HG03097 (cell line): ENCODE measurements at regions not wholly inside any gene's neighbourhood (a gene's known extent, or its start where the extent isn't known, plus 50 kb on each side); places are given as distances from the start of the nearest gene placed in this dataset.

Experiments used
- ATAC-seq: cut with Tn5 transposase; IDR thresholded peaks from one replicate; pipeline ENCODE4 v1.9.1; 2021; ENCODE audit not compliant: unreplicated experiment, low FRiP score

DNA sequence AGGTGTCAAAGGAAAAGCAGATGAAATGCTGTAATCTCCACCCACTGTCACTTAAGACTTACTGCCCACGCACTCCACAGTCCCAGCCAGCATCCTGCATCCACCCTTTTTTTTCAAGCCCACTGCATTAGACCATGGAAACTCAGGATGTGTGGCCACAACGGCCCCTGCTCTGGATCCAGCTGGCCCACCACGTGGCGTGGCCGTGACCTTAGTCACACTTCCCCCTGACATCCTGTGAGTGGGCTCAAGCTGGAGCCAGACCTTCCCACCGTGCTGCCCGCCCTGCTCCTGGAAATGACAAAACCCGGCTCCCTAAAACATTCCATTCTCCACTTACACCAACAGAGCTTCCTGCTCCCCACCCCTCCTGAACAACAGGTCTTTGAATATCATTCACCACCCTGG is 588.3 kb upstream of the DIPK2B start:
- no peak for ATAC-seq

DNA sequence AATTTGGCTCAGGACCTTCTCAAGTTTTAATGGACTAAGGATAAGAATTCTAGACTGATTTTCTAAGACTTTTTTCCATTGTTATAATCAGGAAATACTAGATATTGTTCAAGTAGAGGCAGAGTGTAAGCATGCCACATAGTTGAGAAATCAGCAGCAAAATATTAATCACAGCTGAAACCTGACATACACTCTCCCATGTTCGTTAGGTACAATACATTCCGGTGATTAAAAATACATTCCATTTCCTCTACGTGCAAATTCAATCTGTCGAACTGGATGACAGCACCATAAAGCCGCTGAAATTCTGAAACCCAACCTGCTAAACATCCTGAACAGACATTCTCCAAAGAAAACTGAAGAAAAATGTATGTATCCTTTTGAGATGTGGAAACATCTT is 587.6 kb upstream of the DIPK2B start:
- ATAC-seq = no peak

DNA sequence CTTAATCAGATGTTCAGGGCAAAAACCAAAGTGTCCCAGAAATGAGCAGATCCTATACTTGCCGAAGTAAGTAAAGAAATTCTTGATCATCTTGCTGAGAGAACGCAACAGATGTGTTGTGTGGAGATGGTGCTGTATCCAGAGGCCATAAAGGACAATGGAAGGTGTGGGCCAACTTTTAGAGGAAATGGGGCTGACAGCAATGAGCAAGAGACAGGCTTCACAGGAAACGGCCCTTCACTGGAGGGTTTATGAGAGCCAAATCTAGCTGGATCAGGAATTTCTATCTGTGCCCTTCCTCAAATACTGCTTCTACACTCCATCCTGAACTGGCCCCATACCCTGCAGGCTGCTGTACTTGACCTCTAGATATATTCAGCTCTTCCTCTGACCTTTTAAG is 583.9 kb upstream of the DIPK2B start:
- no peak for ATAC-seq

DNA sequence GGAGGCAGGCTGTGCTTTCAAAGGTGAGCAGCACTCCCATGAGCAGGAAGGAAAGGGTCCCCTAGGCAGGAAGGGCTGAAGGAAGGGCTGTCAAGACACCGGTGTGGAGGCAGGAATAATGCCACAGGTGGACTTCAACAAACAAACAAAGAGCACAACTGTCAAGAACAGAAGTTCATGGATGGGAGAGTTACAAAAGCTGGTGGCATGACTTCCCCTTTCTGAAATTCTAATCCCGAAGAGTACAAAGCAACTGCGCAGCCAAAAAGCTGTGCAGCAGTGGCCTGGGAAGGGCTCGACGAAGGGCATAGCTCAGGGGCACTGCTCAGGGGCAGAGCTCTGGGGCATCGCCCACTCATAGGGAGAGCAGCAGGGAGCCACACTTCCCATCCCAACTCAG is 582.3 kb upstream of the DIPK2B start:
- ATAC-seq = no peak

DNA sequence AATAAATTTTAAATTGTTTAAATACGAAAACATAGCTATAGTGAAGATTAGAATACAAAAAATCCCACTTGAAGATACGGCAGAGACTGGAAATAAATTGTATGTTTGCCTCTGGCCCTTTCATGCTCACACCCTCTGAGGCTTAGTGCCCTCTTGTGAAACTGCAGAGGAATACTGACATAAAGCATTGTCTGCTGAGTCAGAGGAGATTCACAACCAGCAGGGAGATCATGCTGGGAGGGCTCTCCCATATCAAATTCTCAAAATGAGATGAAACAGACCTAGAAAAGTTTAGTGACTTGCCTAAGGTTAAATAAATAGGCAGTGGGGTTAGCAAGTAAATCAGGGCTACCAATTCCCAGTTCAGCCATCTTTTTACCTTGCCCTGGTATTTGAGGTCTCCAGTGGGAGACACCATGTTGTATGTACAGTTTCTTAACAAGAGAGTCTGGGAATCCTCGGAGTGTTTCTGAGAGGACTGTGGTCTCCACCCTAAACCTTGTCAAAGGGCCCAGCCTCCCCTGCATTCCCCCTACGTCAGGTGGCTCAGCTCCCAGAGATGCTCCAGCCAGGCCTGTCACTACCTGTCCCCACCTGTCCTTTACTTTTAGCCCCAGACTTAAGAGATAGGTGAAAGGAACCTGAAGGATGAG is 581.4 kb upstream of the DIPK2B start:
- no peak for ATAC-seq

DNA sequence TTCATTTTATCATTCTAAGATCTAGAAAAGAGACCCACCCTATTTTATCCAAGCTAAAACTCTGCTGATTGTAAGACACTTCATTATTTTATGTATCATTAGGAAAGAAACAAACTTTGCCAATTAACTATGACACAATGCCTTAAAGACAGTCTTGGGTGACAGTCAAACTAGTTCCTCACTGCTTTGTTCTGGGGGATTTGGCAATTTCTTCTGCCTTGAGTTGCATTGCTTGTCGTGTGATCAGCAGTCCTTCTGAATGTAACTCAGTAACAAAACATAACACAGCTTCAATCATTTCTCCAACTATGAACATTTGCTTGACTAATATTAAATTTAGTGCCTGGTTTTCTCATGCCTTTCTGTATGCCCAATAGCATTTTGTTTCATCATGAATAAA is 577.9 kb upstream of the DIPK2B start:
- no peak for ATAC-seq

DNA sequence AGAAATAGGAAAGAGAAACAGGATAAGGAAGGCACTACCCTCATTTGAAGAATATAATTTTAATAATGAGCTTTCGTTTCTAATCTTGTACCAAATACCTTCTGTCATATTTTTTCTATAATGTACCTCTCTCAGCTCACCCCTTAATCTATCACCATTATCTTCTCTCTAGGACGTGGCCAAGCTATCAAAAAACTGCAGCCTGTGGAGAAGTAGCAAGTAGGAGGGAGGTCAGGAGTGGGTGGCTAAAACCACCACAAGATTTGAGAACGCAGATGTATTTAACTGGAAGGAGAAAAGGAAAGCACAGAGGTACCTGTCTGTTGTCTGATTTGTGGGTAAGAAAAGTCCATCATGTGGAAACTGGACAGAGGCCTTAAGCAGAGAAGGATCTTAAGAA is 576.7 kb upstream of the DIPK2B start:
- ATAC-seq = no peak

DNA sequence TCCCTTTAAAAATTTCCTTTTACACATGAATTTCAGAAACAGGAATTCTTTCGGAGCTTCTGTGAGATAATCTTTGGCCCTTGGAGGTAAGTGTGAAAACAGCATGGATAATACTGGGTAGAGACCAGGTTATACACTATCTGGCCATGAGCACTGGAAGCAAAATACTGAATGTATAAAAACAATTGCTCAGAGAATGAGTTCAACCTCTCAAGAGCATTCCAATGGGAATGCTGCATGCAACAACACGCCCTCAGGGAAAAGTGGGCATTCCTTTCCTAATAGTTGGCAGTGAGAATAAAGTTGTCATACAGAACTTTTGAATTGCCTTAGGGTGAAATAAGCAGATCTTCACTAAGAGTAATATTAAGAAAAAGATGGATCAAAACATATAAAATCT is 574.8 kb upstream of the DIPK2B start:
- ATAC-seq = no peak

DNA sequence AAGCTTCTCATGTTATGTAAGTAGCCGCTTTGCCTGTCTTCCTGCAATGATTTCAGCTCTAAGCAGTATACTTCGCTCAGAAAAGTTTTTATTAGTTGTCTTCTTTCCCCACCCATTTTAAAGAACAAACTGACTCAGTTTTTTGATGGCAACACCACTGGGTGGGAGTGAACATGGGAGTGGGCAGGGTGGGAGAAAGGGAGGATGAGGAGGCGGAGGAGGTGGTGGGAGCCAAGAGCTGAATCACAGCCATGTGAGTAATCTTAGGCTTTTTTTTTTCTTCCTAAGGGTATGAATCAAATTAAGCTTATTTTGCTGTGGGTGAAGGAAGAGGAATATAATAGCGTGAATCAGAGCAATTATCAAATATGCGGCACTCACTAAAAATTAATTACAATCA is 574.3 kb upstream of the DIPK2B start:
- ATAC-seq = no peak

DNA sequence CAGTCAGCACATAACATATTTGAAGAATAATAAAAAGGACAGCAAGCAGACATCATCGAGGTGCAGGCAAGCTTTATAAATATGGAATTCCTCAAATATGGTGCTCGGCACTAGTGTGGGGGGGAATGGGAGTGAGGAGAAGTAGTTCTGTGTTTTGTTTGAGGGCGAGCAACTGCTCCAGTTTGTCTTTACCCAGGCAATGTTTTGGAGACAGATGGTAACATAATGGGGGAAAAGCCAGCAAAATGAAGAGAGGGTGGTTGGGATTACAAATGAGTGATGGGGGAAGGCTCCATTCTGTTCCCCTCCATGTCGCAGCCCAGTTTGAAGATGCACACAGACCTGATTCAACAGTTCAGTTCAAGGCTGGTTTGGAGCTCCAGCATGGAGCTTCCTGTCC is 572.9 kb upstream of the DIPK2B start:
- ATAC-seq = no peak

DNA sequence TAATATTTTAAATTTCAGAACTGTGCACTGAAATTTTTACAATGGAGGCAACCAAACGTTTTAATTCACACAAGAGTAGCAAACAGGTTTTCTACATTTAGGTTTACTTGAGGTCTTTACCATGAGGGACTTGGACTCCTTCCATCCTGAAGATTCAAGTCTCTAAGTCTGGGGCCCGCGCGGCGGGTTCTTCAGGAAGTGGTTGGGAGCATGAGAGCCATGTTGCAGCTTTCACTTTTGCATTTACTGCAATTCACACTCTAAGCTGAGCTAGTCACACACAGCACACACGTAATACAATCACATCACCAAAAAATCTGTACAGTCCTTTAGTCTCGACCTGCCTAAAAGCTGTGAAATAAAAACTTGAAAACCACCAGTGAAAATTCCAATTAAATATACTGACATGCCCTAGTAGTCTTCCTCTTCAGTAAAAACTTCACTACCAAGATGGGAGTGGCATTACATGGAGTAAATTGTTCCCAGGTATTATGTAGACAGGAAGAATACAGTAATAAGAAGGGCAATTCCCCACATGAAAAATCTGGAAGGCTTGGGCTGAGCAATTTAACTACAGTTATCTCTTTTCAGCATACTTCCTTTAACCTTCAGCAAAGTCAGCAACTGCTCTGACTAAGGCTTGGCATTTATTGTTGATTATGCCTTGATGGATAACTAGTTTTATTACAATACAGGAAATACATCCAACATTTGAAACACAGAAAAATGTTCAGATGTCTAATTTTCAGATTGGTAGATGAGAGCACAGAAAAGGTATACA is 571.1 kb upstream of the DIPK2B start:
- no peak for ATAC-seq

DNA sequence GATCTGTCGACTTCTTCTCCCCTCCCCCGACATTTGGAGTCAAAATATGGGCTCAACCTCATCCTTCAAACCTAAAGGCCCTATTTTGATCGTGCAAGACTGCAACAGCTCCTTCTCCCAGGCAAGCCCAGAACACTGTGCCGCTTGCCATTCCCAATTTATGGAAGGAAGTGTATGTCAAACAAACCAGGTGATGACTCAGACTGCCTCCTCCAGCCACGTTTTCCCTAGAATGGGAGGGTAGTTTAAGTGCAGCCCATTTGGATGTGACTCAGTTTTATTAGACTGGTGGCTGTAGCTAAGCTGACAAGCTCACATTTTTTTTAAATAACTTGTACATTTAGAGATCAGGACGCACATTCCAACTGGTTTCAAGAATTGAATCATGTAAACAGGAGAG is 570.4 kb upstream of the DIPK2B start:
- no peak for ATAC-seq

DNA sequence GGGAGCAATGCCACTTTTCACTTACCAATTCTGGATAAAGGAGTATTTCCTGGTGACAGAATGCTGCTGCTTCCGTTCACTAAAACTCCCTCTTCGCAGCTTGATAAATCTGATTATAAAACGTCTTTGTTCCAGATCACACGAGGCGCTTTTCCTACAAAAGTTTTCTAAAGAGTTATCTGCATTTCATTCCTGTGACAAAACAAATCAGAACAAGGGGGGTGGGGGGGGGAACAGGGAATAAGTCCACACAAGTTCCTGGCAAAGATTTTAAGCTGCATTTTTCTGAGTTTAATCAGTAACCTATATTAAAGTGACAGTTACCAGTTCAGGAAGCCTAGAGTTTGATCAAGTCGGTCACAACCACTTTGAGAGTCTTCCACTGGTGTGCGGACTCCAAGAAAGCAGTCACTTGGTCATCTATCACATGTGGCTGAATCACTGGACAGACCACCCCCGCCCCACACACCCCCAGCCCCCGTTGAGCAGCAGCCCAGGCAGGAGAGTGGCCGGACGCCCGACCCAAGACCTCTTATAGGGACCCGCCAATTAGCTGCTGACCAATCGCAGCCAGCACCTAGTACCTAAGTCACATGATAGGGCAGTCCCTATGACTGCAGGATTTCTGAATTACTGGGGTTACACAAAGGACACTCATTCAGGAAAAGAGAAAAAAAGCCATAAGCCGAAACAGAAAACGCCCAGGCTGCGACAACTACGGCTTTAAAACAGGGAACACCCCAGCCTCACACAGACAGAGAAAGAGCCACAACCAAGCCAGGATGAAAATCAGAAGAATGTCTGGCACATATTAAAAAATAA is 569.3 kb upstream of the DIPK2B start:
- peak; percentile 74 for ATAC-seq

DNA sequence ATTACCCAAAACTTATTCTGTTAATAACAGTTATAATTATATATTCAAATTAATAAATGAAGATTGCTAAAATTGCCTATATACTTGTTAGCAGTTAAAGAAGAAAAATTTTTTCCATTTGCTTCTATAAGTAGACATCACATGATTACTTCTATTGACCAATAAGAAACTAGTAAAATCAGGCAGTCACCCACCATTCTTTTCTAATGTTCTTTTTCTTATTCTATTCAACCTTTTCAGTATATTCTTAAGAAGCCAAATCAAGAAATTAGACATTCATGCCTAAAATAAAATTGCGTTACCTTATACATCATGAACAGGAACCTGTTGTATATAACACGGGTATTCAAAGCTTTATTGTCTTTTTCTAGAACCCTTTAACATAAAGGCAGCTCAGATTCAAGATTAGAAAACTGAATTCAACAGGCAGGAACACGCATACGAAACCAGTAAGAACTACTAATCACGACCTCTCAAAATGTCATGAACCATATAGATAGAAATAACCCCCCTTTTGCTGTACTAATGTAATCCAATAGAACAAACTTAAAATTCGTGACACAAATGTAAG is 568.1 kb upstream of the DIPK2B start:
- no peak for ATAC-seq

DNA sequence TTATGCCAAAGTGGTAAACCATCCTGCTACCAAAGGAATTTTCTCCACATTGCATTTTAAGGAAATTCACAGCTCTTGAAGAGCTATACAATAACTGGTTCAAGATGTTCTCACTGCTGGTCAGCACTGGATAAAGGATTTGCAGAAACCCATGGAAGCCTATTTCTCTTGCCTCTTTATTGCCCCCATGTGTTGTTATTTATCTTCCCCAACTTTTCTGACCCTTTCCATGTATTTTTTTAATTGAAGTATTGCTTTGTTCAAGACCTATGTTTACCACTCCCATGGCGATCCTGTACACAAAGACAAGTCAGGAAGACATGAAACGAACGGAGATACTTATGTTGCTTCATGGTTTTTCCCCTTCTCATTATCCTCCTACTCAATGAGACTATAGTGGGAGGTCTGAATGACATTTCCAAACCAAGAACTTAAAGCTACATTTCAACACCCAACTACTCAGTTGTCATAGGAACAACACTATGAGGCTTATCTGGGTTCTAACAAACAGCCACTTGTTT is 566.4 kb upstream of the DIPK2B start:
- ATAC-seq = no peak

DNA sequence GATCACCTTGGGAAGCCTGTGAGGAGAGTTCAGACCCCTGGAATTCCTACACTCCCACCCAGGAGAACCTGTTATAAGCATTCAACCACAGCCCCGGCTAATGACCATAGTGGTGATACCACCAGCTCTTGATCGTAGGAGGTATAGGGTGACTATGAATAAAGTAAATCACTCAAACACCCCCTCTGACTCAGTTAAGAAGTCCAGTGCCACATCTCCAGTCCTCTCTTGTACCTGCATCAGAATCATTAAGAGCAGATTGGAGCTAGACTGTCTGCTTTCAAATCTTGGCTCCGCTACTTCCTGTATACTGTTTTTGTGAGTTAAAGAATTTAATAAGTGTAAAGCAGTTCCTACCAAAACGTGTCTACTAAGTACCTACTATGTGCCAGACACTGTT is 565.1 kb upstream of the DIPK2B start:
- ATAC-seq = no peak

DNA sequence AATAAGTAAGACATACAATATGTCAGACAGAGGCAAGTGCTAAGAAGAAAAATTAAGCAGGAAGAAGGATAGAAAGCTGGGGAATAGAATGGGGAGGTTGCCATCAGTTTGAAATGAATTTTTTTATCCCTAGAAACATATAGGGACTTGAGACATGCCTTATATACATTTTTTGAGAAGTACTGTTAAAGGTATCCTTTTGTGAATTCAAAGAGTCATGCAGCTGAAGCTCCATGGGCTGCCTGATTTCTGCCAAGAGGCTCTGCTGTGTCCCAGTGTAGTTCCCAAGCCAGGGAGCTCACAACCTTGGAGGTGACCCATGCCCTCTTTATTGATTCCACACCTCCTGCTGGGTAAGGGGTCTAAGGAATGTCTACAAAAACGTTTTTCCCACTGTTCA is 564.6 kb upstream of the DIPK2B start:
- ATAC-seq = no peak

DNA sequence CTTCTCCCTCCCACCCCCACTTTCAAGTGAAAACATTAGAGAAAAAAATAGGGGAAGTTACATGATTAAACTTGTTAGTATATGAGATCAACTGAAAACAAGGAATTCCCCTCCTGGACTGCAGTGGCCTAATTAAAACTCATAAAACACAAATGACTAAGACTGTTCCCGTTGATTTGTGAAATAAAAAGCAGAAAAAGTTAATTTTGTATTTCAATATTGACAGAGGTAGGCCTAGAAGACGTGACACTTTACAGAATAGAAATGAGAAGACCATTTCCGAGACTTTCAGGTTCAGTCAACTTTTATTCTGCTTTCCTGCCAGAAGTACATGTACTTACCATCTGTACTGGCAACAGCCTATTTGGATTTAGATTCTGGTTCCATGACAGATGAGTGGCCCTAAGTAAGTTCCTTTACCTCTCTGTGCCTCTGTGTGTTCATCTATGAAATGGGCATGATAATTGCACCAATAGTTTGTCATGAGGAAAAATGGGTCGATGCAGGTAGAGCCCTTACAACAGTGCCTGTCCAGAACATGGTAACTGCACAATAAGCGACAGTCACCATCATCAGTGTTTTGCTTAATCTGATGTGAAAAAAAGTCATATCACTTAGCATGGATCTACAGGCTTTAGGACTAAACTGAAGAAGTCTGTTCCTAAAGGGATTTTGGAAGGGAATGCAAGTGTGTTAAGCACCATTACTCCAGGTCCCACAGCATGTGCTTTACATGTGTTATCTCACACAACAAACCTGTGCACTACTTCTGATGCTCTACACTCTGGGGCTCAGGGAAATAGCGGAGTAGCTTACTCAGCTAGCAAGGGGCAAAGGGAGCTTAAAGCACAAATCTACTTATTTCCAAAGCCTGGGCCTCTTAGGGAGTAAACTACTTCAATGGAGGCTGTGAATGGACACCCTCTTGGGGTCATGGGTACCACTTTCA is 562.3 kb upstream of the DIPK2B start:
- ATAC-seq = no peak

DNA sequence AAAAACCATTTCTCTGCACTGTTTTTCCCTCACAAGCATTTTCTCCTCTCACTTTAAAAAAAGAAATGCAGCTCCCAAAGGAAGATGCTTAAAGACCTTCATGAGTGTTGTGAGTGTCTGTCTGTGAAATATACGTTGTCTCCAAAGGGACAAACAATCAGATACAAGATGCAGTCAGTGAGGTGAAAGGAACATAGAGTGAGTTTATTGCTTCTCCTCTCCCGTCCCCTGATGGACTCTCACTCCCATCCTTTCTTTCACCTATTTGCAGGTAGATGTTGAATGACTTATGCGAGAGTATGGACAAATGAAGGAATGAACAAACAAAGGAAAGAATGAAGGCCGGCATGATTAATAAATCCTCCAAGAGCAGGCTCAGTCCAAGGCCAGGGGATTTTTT is 561.2 kb upstream of the DIPK2B start:
- ATAC-seq = no peak

DNA sequence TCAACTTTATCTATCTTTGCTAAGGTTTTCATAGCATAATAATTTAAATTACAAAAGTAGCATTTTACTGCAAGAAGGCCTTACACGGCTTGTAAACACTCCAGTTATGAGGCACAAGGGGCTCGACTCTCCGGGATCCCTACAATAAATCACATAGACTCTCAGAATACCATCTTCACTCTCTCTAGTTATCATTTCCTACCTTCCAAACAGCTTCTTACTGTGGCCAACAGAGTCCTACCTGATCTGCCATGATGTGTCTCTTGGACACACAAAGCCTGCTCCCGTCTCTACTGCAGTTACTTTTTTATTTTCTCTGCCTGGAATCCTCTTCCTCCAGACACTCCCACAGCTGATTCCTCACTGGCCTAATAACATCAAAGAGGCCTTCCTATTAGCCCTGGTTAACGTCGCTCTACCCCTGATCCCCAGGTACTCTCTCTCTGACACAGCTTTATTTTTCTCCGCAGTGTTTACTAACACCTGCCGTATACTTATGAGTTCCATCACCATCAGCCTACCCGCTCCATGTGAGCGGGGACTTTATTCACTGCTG is 559.6 kb upstream of the DIPK2B start:
- ATAC-seq = no peak
